SKM-1 treated with dmso at 0.1 percent for 144 hours (cell line): ENCODE measurements at regions not wholly inside any gene's neighbourhood (a gene's known extent, or its start where the extent isn't known, plus 50 kb on each side); places are given as distances from the start of the nearest gene placed in this dataset.
A peak's percentile ranks its signal among the peaks of the same experiment; 100 is the strongest.

Source experiments
- DNase-seq: peaks from one replicate; lab custom pipeline; 2025; ENCODE audit not compliant: unreplicated experiment; lab: John Stamatoyannopoulos, UW

DNA sequence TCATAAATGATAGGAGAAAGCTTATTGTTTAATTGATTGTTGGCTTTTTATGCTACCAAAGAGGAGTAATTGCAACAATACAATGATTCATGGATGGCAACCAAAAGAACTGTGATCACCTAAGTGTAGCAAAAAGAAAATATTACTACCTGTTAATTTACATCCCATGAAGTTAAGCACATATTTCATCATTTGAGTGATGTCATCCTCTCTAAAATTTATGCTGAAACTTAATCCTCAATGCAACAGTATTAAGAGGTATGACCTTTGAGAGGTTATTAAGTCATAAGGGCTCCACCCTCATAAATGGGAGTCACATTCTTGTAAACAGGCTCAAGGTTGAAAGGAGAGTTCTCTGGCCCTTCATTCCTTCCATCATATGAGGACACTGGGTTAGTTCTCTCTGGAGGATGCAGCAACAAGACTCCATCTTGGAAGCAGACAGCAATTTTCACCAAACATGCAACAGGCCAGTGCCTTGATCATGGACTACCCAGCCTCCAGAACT lies 190.6 kb upstream of the GRIK2 start:
- no peak for DNase-seq

DNA sequence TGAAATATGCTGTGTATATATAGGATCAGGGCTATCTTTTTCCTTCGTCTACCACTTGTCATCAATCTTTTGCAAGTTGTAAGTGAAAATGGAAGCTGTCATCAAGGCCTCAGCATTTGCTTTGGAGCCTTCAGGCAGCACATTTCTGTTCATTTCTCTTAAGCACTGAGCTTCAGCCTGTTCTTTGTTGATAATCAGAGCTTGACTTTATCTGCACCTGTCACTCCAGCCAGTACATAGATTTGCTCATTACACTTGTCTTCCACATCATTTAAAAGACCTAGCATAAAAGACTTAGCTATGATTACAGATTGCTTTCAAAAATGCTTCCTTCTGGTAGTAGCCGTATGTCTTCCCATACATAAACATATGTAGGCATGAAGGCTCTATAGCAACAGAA lies 189.8 kb upstream of the GRIK2 start:
- no peak for DNase-seq

DNA sequence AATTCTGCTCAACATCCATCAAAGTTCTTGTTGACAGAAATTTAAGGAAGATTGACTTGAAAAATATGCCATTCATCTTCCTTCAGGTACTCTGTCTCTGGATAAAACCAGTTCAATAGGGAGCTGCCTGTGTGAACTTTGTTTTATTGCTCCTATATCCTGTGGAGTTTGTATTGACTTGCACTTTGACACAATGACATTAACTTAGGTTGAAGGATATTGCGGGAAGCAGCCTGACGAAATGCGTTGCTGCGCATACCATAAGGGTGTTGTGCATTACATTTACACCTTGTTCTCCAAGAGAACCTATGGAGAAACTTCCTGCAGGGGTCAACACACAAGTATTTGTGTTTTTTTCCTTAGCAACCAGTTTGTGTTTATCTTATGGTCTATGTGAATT lies 185.4 kb upstream of the GRIK2 start:
- no peak for DNase-seq

DNA sequence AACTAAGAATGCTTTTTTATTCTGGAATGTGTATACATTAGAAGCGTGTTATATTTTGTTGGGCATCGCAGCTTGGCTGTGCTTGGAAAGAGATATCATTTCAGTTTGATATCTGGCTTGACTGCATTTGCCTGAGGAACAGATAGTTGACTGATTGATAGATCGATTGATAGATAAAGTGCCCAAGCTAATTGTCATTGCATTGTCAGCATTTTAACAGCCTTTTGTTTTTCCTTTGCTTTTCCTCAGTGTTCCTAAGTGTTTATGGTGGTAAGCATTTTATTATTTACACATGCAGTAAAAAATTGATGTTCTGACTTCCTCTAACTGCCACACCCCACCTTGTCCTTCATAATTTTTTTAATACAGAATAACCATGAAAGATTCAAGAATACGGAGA lies 180.9 kb upstream of the GRIK2 start:
- DNase-seq: no peak

DNA sequence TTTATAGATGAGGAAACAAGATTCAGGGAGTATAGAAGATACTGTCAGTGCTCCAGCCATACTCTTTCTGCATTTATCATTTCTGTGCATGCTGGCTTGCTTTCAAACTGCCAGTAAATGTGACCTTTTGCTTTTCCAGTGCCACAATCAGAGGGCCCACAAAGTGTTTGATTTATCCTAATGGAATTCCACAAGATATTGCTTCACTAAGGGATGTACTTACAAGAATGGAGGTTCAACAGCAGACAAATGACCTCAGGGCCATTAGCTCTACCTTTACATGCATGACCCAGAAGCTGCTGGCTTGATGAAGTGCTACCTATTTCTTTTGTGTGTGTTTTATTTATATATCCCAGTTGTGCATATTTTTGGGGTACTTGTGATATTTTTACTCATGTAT lies 171.5 kb upstream of the GRIK2 start:
- DNase-seq: no peak

DNA sequence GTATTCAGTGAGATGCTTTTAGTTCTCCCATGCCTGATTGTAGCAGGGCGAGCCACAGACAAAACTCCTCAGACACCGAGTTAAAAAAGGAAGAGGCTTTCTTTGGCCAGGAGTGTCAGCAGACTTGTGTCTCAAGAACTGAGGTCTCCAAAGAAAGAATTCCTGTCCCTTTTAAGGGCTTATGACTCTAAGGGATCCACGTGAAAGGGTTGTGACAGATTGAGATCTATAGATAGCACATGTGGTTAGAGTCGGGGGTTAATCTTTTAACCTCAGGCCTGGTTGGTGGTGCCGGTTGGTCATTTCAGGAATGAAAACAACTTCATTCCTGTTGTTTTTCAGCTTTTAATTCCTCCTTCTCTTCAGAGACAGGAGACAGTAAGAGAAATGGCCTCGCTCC lies 168.8 kb upstream of the GRIK2 start:
- no peak for DNase-seq

DNA sequence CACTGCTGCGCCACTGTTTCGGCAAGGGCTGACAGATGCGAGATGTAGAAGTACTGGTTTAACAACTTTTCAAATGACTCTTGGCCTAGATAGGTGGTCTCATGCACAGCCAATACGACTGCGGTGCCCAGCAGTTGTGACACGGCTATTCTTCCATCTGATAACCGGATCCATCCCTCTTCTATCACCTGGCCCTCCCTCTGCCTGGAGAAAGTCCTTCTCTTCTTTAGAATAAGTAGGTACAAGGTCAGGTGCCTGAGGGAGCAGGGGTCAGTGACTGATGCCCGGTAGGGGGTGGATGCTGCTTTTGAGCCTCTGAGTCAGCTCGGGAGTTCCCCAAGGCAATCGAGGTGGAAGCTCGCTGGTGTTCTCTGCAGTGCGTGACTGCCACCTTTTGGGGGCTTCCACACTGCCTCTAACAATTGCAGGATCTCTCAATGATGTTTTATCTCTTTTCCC lies 166.8 kb upstream of the GRIK2 start:
- no peak for DNase-seq

DNA sequence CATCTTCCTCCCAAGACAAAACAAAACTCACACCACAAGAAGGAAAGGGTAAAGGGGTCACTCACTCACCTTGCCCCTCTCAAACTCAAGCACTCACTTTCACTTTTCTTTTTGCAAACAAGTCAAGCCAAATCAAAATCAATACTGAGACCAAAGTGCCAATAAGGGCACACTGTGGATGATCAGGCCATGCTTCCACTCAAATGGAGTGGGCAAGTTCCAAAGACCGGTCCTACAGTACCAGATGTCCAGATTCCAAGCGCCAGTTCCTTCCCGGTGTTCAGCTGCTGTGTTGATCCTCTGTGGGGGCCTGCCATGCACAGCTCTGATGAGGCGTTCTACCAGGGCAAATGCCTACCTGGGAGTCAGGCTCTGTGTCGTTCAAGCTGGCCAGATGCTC lies 162.6 kb upstream of the GRIK2 start:
- no peak for DNase-seq

DNA sequence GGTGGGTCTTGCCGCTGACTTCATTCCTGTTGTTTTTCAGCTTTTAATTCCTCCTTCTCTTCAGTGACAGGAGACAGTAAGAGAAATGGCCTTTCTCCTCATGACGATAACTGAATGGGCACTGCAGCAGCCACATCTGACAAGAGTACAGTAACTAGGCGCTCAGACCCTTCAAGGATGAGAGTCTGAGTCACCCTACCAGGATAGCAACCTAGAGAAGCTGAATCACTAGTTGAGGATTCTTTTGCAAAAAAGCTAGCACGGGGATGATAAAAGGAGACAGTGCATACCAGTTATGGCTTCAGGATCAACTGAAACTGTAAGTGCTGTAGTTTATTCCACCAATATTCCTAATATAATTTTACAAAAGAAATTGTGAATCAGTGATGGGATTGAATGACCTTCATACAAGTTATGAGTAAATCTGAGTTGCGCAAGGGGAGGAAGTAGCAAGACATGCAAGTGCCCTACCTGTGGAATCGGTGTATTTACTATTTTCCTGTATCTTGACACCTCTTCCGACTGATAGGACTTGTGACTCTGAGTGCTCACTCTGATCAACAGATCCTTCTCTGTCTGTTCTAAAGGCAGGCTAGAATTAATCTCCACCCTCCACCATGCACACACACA lies 161.8 kb upstream of the GRIK2 start:
- DNase-seq: no peak

DNA sequence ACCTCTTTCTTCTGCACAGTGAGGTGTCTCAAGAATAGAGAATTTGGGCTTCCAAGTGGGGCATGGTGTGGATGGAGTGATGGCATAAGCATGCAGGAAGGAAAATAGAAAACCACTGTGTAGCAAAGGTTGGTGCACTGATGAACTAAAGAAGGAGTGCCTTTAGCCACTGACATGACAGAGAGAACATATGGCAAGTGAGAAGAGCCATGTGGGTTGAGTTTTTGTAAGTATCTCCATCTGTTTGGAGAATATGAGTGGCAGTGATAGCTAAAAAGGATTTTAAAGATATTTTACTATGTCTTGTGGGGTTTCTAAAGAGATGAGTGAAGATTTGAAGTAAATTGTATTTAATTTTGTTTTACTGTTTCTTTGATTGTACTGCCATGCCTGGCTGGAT lies 160.5 kb upstream of the GRIK2 start:
- DNase-seq: no peak

DNA sequence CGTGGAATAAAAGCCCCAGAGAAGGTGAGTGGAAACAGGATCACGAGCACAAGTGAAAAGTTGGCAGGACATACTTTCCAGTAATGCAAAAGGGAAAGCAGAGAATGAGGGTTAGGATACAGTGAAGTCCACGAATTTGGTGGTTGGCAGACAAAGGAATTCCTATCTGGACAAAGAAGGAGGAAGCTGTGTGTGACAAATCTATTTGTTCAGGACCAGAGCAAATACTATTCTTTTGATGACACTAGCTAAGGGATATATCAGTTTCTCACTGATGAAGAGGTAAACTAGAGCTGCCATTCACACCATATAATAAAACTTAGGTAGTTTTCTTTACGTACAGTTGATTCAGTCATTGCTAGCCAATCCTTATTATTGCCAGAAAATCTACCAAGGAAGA lies 156.8 kb upstream of the GRIK2 start:
- DNase-seq: no peak

DNA sequence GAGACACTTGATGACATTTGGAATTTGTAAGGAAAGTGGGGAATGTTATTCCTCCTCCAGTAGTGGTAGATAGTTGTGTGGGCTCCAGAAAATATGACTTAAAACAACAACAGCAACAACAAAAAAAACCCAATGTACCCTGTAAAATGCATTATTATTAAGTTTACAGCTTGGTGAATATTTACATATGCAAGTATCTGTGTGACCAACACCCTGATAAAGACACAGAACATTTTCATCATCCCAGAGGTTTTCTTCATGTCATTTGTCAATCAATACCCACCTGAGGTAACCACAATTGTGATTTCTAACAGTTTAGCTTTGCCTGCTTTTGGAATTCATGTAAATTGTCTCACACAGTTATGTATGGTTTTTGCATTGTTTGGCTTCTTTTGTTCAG lies 152.1 kb upstream of the GRIK2 start:
- no peak for DNase-seq

DNA sequence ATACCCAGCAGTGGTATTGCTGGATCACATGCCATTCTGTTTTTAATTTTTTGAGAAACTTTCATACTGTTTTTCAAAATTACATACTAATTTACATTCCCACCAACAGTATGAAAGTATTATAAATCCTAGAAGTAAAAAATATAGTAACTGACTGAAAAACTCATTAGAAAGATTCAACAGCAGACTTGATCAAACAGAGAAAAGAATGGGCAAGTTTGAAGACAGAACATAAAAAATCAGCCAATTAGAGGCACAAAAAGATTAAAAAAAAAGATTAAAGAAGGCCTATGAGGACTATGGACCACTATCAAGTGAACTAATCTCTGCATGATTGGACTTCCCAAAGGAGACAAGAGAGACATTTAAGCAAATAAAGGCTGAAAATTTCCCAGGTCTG lies 144.0 kb upstream of the GRIK2 start:
- DNase-seq: no peak

DNA sequence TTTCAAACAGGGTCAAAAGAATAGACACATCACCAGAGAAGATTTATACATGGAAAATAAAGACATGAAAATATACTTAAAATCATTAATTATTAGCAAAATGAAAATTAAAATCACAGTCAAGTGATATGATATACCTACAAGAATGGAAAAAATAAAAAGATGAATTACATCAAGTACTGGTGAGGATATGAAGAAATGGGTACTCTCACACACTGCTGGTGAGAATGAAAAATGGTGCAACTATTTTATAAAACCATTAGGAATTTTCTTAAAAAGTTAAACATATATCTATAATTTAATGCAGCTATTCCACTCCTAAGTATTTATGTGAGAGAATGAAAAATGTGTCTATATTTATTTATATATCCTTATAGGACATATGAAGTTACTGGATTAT lies 136.3 kb upstream of the GRIK2 start:
- DNase-seq: no peak

DNA sequence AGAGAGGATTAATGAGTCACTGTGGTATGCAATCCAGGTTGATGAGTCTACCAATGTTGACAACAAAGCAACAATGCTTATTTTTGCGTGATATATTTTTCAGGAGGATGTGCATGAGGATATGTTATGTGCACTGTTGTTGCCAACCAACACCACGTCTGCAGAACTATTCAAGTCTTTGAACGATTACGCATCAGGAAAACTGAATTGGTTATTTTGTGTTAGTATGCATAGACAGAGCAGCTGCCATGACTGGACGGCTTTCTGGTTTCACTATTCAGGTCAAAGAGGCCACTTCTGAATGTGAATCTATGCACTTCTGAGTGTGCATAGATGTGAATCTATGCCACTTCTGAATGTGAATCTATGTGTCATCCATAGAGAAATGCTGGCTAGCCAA lies 134.0 kb upstream of the GRIK2 start:
- no peak for DNase-seq

DNA sequence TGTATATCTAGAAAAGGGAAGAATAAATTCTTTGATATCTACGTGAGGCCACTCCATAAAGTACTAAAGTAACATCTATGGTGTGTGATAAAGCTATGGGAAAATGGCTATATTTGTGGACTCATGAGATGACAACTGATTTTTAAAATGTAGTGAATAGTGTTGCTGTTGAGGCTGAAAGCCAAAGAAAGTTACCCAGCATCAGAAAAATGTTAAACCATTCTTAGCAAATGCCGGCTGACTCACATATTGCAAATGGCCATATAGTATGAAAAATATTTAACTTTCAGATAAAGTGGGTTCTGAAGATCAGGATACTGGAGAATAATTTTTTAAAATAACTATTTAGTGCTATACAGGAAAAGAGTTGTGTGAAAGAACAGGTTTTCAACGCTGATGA lies 129.9 kb upstream of the GRIK2 start:
- no peak for DNase-seq

DNA sequence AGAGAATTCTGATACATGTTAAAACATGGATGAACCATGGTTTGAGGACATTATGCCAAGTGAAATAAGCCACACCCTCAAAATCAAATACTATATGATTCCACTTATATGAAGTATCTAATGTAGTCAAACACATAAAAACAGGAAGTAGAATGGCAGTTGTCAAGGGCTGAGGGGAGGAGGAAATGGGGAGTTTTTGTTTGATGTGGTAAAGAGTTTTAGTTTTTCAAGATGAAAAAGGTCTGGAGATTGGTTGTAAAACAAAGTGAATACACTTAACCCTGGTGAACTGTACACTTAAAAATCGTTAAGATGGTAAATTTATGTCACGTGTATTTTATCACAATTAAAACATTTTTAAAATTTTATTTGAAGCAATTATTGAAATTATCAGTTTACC lies 127.4 kb upstream of the GRIK2 start:
- peak; percentile 4 for DNase-seq

DNA sequence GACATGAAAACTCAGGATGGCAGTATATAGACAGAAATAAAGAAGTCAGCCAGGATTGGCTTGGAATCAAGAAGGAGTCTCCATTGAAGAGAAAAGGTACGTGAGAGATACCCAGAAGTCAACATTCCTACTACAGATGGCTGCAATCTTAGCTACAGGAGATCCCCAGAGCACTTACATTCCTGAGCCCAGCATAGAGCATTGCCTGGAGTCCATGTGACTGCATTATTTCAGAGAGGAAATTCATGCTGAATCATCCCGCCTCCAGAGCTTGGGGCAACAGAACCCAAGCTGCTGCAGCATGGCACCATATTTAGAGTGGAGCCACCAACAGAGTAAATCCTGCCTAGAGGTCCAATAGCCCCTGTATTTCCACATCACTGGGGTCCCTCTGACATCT lies 125.0 kb upstream of the GRIK2 start:
- no peak for DNase-seq

DNA sequence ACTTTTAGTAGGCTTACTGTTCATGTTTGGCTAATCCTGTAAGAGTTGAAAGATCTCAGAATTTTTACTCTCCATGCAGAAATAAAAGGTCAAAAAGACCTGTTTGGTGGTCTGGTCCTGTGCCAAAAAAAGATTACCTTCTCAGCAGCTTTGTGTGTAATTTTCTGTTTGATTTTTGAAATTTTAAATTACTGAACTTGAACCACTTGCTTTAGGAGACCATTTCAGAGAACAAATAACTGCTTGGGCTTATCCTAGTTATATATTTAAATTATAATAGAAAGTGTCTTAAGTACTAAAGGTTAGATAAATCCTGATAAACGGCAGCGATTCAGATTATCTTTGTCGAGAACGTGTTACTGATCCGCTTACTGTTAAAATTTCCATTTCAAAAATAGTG lies 118.3 kb upstream of the GRIK2 start:
- DNase-seq: no peak

DNA sequence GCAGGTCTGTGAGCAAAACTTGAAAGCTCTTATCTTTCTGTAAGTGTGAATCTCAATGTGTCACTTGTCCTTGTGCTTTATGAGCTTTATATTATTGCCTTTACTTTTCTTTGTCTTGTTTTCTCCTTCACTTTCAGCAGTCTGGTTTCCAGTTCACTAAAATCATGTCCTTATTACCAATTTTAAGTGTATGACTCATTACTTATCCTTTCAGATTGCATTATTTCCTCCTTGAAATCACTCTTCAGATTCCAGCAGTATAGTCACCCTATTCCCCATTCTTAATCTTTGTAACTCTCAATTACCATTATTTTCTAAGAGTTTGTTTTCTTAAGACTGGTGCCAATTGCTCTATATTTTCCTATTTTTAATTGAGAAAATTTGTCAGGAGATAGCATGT lies 117.4 kb upstream of the GRIK2 start:
- no peak for DNase-seq

DNA sequence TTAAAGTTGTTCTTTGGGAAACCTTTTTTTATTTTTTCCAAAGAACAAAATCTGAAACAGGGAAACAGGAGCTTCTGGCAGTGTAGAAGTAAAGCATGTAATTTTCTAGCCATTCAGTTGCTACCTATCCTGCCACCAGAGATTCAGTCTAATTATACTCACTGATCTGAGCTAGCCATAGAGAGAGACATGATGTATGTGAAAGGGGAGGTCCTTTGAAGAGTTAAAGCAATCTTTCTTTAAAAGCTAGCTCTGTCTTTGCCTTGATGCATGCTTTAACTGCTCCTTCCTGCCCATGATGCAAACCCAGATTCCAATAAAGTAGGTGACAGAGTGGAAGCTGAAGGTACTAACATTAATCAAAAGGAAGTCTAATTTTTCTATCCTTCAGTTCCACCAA lies 114.1 kb upstream of the GRIK2 start:
- DNase-seq: no peak

DNA sequence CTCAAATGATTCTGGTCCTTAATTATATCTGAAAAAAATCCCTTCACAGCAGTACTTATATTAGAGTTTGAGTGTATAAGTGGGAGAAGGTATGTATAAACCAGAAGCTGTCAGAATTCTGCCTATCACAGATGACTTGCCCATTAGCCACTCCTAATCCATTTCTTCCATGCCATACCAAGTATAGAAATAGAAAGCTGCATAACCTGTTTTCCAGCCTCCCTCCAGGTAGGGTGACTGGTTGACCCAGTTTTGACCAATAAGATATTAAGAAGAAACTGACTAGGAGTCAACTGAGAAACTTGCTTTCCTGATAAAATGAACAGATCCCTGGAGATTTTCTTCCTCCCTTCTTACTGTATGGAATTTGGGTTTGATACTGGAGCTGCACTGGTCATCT lies 112.2 kb upstream of the GRIK2 start:
- DNase-seq: no peak

DNA sequence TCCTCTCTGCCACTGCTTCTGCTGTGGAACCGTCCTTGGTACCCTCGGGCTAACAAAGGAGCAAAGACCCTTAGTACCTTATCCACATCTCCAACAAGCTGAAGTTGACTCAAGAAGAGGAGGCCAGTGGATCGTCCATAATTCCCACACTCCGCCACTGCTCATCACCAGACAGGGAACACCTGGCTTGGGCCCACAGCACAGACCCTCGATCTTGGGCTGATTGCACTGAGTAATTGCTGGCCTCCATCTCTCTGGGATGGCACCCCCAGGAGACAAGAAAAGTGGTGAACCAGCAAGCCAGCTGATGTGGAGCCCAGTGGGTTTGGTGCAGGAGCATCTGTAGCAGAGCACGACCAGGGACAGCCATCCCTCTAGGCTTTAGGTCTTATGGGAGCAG lies 109.4 kb upstream of the GRIK2 start:
- no peak for DNase-seq

DNA sequence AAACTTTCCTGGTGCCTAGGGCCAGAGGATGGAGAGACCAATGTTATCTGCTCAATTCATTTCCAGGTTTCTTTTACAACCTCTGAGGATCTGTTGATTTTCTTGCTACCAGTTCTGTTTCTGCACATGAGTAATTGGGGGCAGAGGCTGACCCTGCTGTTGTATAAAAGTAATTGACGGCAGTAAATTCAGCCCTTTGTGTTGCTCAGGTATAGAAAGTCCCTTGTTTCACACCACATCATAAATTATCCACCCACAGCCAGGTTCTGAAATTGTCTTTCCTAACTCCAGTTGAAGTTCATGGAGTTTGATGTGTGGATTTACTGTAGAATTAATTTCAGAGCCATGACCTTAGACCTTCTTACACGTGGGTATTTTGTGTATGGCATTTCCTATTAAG lies 107.4 kb upstream of the GRIK2 start:
- no peak for DNase-seq
